HG03521 (cell line): ENCODE measurements at regions not wholly inside any gene's neighbourhood (a gene's known extent, or its start where the extent isn't known, plus 50 kb on each side); places are given as distances from the start of the nearest gene placed in this dataset.
"Not testable (repeated sequence)": the region's sequence is repeated elsewhere in the genome, so short reads cannot be mapped to it uniquely, and the experiment has no call there.

Source experiments
- ATAC-seq: cut with Tn5 transposase; IDR thresholded peaks from one replicate; pipeline ENCODE4 v1.9.1; 2021; ENCODE audit warnings: mild to moderate bottlenecking, moderate library complexity; ENCODE audit not compliant: unreplicated experiment

DNA sequence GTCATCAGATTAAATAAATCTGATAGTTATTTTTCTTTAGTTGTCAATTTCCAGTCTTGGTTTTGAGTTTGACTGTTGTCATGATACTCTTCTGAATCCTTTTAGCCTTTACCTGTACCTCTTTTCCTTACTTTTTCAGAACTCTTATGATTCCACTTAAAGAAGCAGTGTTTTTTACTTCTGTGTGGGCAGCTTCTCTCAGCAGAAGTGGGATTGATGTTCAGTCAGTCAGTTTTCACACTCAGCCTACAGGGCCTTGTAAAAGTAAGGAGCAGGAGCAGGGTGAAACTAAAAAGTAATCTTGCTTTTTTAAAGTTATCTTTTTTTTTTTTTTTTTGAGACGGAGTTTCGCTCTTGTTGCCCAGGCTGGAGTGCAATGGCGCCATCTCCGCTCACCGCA is 75.1 kb downstream of the HAUS1 start:
- no peak for ATAC-seq

DNA sequence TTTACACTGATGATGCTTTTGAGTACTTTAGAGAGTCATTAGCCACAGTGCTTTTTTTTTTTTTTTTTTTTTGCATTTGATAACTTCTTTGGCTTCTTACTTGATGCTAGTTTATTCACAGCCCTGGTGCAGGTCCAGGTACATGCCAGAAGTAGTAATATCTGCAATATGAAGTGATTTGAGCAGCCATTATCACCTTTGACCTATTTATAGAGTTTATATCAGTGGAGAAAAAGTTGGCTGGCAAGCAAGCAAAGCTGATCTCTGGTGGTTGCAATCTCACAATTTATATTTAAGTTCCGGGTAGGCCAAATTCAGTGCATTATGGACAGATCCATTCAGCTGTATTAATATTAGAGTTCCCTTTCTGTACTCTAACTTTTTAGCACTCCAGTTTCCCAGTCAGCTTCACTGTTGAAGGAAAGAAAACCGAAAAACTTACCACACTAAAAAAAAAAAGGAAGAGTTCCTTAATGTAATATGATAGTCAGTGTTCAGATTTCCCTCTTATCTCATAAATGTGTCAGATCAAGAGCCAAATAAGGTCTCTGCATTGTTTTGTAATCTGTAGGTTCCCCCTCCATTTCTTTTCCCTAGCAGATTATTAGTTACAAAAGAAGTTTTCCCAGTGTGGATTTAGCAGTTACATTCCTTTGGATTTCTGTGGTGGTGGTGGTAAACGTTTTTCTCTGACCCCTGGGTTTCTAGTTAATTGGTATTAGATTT is 78.6 kb downstream of the HAUS1 start:
- no peak for ATAC-seq

DNA sequence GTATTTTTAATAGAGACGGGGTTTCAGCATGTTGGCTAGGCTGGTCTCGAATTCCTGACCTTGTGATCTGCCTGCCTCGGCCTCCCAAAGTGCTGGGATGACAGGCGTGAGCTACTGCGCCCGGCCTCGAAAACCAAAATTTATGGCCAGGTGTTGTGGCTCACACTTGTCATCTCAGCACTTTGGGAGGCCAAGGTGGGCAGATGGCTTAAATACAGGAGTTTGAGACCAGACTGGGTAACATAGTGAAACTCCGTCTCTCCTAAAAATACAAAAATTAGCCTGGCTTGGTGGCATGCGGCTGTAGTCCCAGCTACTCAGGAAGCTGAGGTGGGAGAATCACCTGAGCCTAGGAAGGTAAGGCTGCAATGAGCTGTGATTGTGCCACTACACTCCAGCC is 80.1 kb downstream of the HAUS1 start:
- not testable (repeated sequence) for ATAC-seq

DNA sequence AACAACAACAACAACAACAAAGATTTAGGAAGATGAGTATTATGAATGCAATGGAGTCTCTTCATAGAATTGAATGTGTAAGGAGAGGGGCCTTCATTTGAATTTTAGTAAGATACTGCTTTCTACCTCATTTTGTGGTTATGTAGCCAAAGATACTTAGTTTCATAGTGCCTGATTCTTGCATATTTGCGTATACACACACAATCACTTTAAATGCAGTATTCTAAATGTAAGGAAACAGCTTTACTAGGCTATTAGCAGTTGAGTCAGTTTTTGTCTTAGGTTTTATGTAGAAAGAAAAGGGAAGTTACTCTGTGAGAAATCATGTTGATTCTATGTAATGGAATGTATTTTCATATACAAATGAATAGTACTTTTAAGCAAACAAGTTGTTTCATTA is 80.5 kb downstream of the HAUS1 start:
- no peak for ATAC-seq

DNA sequence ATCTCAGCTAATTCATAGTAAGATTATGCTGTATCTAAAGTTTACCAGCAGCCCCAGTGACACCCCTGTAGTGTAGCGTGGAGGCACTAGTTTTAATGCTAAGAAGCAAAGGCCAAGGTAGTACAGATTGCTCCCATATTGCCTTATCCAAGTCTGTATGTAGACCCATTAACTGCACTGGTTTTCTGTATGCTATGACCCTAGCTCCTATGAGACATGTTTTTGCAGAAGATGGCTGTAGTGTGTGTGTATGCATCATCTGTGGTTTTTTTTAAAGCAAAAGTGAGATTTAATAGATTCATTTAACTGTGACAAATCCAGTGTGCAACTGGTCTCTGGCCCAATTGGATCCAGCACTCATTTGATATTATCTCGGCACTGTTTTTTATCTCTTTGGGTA is 86.5 kb downstream of the HAUS1 start:
- ATAC-seq = no peak

DNA sequence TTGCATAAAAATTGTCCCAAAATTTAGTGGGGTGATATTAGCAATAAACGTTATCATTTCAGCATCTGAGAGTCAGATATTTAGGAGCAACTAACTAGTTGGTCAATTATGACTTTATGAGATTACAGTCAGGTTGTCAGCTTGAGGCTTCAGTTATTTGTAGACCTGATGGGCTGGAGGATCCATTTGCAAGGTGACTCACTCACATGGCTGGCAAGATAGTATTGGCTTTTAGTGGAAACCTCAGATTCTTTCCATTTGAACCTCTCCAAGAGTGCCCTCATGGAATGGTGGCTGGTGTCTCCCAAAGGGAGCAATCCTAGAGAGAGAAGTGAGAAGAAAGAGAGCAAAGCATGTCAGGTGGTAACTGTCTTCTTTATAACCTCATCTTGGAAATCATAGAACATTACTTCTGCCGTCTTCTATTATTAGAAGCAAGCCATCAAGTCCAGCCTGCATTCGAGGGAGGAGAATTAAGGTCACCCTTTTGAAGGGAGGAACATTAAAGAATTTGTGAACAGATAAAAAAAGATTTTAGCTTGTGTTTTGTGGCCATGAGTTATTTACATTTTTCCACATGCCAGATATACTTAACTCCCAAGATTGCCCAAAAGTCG is 92.5 kb downstream of the HAUS1 start:
- no peak for ATAC-seq

DNA sequence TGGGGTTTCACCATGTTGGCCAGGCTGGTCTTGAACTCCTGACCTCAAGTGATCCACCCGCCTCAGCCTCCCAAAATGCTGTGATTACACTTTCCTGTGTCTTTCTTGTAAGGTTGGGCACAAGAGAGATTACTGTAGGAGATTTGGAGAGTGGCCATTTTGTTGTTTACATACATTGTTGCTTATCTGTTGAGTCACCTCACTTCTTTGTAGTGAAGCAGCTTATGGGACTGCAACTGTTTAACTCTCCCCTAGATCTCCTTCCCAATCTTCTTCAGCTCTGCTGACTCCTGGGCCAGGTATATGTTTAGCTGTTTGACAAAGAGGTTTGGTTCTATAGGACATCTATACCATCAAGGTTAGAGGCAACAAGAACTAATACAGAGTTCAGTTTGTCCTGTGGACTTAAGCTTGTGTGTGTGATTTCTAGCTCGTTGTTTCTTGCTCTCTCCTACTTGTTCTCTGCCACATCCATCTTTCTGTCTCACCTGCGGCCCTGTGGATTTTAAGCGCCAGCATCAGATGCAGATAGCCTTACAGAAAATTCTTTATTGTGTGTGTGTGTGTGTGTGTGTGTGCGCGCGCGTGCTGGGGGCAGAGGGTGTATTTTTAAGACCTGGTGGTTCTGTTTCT is 95.4 kb downstream of the HAUS1 start:
- ATAC-seq = no peak

DNA sequence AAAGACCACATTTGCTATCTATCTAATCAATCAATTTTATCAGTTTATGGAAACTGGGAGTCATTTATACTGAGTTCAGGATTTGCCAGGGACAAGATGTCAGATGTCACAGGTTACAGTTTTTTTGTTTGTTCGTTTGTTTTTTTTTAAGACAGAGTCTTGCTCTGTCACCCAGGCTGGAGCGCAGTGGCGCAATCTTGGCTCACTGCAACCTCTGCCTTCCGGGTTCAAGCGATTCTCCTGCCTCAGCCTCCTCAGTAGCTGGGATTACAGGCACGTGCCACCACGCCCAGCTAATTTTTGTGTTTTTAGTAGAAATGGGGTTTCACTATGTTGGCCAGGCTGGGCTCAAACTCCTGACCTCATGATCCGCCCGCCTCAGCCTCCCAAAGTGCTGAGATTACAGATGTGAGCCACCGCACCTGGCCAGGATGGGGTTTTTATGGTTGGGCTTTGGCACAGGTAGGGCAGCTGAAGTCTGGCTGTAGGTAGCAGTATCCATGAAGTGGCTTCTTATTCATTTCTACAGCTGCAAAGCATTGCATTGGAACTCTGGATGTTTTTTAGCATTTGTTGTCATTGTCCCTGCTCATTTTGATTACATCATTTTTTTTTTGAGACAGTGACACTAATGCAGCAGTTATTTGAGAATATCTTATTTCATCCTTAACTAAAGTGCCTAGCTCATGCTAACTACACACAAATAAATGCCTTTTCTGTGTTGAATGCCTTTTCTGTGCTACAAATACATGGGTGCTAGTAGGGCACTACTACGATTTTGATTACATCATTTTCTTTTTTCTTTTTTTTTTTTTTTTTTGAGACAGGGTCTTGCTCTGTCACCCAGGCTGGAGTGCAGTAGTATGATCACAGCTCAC is 96.2 kb downstream of the HAUS1 start:
- not testable (repeated sequence) for ATAC-seq

DNA sequence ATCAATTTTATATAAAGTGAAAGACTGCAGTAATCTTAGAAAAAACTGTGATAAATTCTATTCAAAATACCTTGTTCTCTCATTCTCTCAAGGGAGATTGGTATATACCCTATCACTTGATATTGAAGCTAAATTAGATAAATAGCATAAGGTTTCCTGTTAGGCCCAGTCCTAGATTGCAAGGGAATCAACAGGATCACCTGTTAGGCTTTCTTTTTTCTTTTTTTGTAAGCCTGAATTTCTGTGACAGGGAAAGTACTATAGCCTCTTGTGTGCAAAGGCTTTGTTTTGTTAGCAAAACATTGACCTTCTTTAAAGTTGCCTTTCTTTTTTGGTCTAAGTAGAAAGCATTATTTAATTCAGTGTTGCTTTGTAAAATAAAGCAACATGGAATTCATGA is 100.0 kb downstream of the HAUS1 start:
- no peak for ATAC-seq

DNA sequence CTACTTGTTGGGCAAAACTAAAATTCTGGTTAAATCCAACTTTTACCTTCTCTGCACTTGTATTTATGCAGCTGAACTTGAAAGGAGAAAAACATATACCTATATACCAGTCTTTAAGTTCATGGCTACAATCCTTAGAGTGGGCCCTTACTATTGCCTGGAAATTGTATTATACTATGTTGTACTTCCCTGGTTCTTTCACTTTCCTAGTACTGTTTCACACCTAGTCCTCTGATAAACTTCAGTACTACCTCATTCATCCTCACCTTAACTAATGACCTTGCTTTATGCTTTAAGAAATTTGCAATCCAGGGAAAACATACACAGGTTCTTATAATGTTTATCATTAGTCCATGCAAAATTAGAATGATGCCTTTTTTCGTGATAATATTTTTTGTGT is 103.8 kb downstream of the HAUS1 start:
- ATAC-seq = no peak

DNA sequence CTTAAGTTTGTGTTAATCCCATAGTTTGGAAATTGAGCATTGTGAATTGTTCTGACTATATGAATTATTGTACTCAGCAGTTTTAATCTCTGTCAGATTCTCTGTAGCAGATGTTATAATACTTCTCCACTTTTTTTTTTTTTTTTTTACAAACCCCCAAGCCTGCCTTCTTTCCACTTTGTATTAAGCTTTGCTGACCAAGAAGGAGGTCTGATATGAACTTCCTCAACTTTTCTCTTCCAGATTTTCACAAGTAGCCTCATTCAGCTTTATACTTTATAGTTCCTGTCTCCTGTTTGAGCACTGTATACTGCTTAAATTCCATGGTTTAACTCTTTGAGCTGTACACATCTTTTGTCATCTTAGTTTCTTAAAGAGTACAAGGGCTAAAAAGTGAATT is 105.0 kb downstream of the HAUS1 start:
- no peak for ATAC-seq

DNA sequence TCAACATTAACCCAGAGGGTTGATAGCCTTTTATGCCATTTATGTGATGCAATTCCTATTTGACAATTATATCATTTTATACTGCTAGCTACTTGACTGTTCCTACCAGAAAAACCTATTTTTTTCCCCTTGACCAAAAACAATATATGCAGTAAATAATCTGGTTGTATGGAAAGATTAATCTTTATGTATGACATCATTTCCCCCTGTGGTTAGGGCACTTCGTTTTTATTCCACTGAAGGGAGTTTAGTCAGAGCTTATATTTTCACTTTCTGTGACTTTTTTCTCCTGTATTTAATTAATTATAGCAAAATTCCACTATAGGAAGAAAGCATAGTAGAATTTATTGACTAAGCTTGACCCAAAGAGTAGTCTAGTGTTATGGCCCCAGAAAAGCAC is 107.6 kb downstream of the HAUS1 start:
- ATAC-seq = no peak

DNA sequence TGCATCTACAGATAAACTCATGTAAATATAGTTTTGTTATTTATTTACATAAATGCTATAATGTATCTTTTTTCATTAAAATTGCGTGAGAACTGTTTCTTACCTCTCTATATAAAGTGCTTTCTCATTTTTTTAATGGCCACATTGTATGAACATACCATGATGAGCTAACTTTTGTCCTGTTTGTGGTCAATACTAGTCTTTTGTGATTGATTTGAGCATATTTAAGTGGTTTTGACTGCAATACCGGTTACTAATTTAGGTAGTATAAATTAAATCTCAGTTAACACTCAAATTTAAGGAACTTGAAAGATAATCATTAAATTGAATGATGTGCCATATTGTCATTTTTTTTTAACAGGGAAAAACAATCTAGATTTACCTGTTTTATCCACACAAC is 108.2 kb downstream of the HAUS1 start:
- ATAC-seq = no peak

DNA sequence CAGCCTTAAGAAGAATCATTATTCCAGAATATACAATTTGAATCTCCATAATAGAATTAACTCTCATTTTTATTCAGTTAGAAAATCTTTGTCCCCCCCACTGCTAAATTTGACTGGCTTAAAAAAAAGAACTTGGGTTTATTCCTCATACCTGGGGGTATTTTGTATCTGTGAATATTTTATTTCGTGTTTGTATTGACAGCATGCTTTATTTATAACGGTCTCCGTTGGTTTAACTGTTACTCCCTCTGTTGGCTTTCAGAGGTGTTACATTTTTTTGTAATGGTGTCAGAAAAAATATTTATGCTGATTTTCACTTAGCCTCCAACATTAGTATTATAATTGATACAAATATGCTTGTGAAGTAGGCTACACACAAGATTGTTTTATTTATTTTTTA is 109.1 kb downstream of the HAUS1 start:
- ATAC-seq = no peak

DNA sequence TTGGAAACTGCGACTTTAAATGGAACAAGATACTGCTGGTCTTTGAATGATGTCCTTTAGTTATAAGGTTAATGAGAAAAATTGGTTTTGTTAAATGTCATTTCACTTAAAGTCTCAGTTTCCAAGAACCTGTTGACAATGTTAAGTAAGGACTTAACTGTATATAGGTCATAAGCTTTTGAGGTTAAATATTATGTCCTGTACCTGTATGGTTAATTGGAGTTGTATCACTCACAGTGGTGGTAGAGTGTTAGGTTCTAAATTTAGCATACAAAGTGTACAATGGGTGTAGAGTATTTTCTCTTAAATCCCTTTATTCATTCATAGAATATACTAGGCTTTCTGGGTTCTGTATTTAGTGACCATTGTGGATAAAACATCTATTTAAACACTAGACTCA is 110.2 kb downstream of the HAUS1 start:
- ATAC-seq = no peak

DNA sequence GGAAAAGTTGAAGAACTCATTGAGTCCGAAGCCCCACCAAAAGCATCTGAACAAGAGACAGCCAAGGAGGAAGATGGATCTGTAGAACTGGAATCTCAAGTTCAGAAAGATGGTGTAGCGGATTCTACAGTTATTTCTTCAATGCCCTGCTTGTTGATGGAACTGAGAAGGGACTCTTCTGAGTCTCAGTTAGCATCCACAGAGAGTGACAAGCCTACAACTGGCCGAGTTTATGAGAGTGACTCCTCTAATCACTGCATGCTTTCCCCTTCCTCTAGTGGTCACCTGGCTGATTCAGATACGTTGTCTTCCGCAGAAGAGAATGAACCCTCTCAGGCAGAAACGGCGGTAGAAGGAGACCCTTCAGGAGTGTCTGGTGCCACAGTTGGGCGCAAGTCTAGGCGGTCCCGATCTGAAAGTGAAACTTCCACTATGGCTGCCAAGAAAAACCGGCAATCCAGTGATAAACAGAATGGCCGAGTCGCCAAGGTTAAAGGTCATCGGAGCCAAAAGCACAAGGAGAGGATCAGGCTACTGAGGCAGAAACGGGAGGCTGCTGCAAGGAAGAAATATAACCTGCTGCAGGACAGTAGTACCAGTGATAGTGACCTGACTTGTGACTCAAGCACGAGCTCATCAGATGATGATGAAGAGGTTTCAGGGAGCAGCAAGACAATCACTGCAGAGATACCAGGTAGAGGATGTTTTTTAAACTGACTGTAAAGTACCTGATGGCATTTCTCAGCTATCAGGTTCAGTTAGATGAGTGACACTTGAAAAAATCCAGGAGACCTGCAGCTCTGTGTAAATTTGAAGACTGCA is 111.9 kb downstream of the HAUS1 start:
- no peak for ATAC-seq

DNA sequence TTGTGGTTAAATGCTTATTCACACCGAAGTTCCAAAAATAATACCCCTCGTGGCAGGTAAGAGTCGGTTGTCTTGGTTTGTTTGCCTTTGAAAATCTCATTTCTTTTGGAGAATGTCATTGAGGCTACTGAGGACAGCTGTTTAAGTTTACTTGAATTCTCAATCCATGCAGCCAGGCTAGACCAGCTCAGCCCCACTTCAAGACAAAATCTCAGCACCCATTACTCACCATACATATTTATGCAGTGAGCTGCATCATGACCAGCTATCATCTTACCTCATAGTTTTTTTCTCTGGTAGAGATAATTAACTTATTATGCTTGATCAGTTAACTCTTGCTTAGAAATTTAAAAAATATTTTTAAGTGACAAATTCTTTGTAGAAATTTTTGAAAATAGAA is 115.9 kb downstream of the HAUS1 start:
- no peak for ATAC-seq

DNA sequence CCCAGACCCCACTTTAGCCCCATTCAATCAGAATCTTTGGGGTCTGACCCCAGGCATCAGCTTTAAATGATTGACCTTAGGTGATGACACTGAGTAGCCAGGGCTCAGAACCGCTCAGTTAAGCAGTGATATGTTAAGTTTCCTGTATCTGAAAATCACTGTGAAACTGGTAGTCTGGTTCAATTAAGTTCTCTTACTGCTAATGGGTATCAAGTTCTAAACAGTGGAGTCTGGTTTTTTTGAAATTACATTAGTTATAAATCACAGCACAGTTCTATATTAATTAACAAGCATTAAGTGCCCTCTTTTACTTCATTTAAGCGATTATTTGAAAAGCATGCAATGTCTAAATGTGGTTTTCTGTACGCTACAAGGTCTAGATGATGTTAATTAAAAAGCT is 117.9 kb downstream of the HAUS1 start:
- ATAC-seq = no peak

DNA sequence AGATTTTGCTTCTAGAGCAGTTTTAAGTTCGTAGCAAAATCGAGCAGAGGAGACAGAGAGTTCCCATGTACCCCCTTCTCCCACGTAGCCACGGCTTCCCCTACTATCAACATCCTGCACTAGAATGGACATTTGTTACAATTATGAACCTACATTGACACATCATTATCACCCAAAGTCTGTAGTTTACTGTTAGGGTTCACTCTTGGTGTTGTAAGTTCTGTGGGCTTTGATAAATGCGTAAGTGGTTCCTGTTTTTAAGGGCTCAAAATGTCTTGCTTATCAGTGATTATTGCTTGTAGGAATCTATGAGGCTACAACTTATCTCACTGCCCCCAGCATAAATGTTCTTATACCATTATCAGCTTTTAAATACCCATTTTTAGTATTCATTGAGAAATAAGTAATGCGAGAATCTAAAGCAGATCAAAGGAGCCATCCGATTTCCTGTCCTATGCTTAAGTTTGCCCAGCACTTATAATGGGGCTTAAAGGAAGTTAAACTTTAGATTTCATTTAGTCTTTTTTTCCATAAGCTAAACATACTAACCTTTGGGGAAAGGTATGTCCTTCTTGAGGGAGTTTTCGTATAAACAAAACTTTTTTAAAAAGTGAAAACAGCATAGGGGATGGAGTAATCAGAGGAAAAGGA is 118.7 kb downstream of the HAUS1 start:
- ATAC-seq = no peak

DNA sequence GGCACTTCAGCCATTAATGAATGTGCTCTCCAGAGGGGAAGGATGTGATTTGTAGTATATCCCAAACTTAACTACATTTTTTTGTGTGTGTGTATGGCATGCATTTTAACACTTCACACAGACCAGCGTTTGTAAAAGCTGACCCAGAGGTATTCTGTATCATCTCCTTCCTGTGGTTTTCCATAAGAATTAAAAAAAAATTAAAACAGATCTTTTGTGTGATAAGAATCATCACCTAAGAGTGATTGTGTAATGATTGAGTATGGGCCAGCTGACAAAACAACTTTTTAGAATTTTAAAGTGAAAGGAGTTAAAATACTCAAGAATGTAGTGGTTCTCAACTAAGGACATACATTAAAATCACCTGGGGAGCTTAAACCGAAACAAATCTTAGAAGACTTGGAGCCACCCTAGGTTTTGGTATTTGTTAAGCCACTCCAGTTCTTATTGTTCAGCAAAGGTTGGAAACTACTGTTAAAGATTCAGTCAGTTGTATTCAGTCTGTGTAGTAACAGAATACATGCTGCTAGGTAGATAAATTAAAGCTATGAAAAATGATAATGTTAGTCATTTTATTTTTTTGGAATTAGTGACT is 120.1 kb downstream of the HAUS1 start:
- ATAC-seq = no peak
